ENCODE measurements at regions not wholly inside any gene's neighbourhood (a gene's known extent, or its start where the extent isn't known, plus 50 kb on each side); places are given as distances from the start of the nearest gene placed in this dataset.

DNA sequence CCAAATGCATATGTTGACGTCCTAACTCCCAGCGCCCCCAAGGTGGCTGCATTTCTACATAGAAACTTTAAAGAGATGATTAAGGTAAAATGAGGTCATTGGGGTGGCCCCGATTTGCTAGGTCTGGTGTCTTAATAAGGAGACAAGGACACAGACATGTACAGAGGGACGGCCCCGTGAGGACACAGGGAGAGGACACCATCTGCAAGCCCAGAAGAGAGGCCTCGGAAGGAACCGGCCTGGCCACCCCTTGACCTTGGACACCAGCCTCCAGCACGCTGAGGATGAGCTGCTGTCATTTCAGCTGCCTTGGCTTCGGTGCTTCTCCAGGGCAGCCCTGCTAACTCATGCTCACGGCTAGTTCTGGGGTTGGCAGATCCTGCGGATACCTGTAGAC, 73.2 kb downstream of the MRPL36 start:
- H3K4me3 ChIP-seq = no peak overlapping the region
- H3K9me3 ChIP-seq (replicated peaks in 1 of 3) = no peaks in the 10 kb centered on the region
- peak in 2 of 7 donors; percentile 8 to 33 for DNase-seq
- no peak for TF ChIP-seq POLR2A (IDR thresholded peaks at IDR 0.05)
- TF ChIP-seq, protein P1, sequence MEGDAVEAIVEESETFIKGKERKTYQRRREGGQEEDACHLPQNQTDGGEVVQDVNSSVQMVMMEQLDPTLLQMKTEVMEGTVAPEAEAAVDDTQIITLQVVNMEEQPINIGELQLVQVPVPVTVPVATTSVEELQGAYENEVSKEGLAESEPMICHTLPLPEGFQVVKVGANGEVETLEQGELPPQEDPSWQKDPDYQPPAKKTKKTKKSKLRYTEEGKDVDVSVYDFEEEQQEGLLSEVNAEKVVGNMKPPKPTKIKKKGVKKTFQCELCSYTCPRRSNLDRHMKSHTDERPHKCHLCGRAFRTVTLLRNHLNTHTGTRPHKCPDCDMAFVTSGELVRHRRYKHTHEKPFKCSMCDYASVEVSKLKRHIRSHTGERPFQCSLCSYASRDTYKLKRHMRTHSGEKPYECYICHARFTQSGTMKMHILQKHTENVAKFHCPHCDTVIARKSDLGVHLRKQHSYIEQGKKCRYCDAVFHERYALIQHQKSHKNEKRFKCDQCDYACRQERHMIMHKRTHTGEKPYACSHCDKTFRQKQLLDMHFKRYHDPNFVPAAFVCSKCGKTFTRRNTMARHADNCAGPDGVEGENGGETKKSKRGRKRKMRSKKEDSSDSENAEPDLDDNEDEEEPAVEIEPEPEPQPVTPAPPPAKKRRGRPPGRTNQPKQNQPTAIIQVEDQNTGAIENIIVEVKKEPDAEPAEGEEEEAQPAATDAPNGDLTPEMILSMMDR (IDR thresholded peaks at IDR 0.05) = no peak
- no peaks in the 10 kb centered on the region for H3K4me1 ChIP-seq (replicated peaks in 1 of 2)
- no peaks in the 10 kb centered on the region for H3K36me3 ChIP-seq (replicated peaks in 1 of 2)
- H3K27me3 ChIP-seq = no peaks in the 10 kb centered on the region
- intact Hi-C loops (cut with DNase I) = no loop called here
- WGBS, 4 donors = 73 to 87% (median 84%) methylated on average over 9 to 11 of the region's 11 CpGs
- H3K27ac ChIP-seq = no peak overlapping the region

DNA sequence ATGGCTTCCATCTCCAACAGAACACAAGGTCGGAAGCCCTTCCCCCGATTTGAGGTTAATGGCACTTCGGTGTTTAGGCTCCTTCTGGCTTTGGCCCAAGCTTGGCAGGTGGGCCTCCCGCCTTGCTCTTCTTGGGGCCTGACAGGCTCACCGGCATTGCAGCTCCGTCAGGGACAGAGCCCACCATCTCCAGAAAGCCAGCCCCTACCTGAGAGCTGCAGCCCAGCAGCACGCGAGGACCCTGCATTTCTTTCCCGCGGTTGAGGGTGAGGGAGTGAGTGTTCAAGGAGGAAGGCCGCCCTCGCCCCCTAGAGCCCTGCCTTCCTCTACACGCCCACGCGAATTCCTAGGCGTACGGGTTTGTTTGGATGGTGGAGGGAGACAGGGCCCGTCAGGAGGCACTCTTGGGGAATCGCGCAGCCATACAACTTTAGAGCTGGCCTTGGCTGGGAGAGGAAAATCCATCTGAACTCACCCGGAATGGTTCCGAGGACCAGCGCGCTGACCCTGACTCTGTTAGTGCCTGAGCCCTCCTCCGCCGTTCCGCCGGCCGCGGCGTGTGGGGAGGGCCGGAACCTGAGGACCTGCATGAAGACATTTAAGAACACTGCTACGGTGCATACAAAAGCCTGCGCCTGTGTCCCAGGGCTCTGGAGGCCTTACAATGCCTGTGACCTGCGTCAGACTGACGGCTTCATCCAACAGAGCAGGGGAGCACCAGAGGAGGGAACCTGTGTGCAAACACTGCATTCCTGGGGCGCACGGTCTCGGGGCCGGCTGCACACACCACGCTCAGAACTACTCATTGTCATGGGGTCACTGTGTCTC, 73.8 kb downstream of the MRPL36 start:
- intact Hi-C loops (cut with DNase I) = no loop called here
- no peak for TF ChIP-seq POLR2A (IDR thresholded peaks at IDR 0.05)
- TF ChIP-seq, protein P1 (IDR thresholded peaks at IDR 0.05) = no peak
- Histone ChIP-seq H3K27me3 (no peaks in the 10 kb centered on the region), H3K9me3 (replicated peaks in 1 of 3) (no peaks in the 10 kb centered on the region), H3K27ac (no peak overlapping the region), H3K36me3 (replicated peaks in 1 of 2) (no peaks in the 10 kb centered on the region), H3K4me3 (peak overlapping the region in 1 of 4 donors; percentile 15), H3K4me1 (replicated peaks in 1 of 2) (no peaks in the 10 kb centered on the region)
- peak in 2 of 7 donors; percentile 9 to 14 for DNase-seq
- WGBS, 4 donors = 70 to 83% (median 77%) methylated on average over 34 to 41 of the region's 41 CpGs

DNA sequence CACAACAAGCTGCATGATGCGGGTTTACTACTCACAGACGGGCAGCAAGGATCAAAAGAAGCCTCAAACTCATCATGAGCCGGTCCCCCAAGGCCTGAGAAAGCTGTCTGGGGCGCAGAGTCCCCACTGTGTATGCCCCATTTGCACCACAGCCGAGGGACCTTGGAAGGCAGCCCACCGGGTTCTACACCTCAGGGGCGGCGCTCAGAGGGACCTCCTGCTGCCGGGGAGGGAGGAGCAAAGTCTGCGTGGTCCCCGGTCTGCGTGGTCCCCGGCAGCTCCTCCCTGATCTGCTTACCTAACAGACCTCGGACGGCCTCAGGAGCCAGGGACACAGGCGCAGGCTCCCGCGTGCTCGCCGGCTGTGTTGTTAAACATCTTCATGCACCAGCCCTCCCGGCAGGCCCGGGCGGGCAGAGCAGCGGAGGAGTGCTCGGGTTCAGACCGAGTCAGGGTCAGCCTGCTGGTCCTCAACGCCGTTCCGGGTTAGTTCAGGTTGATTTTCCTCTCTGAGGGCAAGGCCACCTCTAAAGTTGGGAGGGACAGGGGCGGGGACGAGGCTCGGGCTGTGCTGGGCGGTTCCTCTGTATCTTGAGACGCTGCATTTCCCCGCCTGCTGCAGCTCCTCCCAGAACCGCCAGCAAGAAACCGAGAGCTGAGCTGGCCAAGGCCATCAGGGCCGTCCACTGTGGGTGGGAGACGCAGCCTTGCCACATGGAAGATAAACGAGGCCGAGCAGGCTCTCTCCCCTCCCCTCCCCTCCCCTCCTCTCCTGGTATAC, 74.6 kb downstream of the MRPL36 start:
- Histone ChIP-seq H3K4me1 (replicated peaks in 1 of 2) (no peaks in the 10 kb centered on the region), H3K9me3 (replicated peaks in 1 of 3) (no peaks in the 10 kb centered on the region), H3K36me3 (replicated peaks in 1 of 2) (no peaks in the 10 kb centered on the region), H3K4me3 (peak overlapping the region in 1 of 4 donors; percentile 15), H3K27ac (no peak overlapping the region), H3K27me3 (no peaks in the 10 kb centered on the region)
- TF ChIP-seq, protein P1 (IDR thresholded peaks at IDR 0.05) = no peak
- TF ChIP-seq POLR2A (IDR thresholded peaks at IDR 0.05) = no peak
- intact Hi-C loops (cut with DNase I) = no loop called here
- DNase-seq = peak in 5 of 7 donors; percentile 28 to 66 (median 51)
- 19 to 57% (median 34%) methylated on average over 7 to 41 of the region's 41 CpGs for WGBS, 4 donors

Measured in adrenal gland (tissue), 9 donors.